Esophagus muscularis mucosa (tissue), 4 donors: ENCODE measurements at regions not wholly inside any gene's neighbourhood (a gene's known extent, or its start where the extent isn't known, plus 50 kb on each side); places are given as distances from the start of the nearest gene placed in this dataset.

Source experiments
- DNase-seq: peaks from one replicate; pipeline ENCODE4 v3.0.0-alpha.2; 2017; ENCODE audit errors: extremely low spot score
- H3K27ac ChIP-seq, 4 donors: fragments of 200-600 bp; sonication (generic); replicated peaks in 1 of 4; 1 replicate in 3 of 4; 2 replicates in 1 of 4; pipeline ENCODE4 v1.5.1; 2016 to 2019; ENCODE audit warnings: mild to moderate bottlenecking in 1 of 4
- H3K27me3 ChIP-seq, 4 donors: fragments of 200-600 bp; sonication (generic); one replicate each; pipeline versions ENCODE4 v1.5.1 to v1.6.0; 2016 to 2019
- H3K36me3 ChIP-seq, 4 donors: fragments of 200-600 bp; sonication (generic); one replicate each; pipeline ENCODE4 v1.5.1; 2016 to 2019
- H3K4me1 ChIP-seq, 4 donors: fragments of 200-600 bp; sonication (generic); one replicate each; pipeline ENCODE4 v1.5.1; 2016 to 2019
- H3K4me3 ChIP-seq, 4 donors: fragments of 200-600 bp; sonication (generic); 1 replicate in 2 of 4; 2 replicates in 2 of 4; pipeline ENCODE4 v1.5.1; 2016 to 2019; ENCODE audit warnings: mild to moderate bottlenecking in 4 of 4, moderate library complexity in 1 of 4
- H3K9me3 ChIP-seq, 4 donors: fragments of 200-600 bp; sonication (generic); 1 replicate in 3 of 4; 2 replicates in 1 of 4; pipeline ENCODE4 v1.5.1; 2016 to 2019
- EP300 ChIP-seq: sonication (generic); formaldehyde crosslinking; IDR thresholded peaks from one replicate; pipeline ENCODE4 v1.6.1; 2017; ENCODE audit warnings: antibody characterized with exemption
- POLR2A ChIP-seq: fragments of 450-650 bp; IDR thresholded peaks from one replicate; pipeline ENCODE4 v1.6.1; 2017; ENCODE audit warnings: antibody characterized with exemption, moderate library complexity, mild to moderate bottlenecking, low read depth
- POLR2AphosphoS5 ChIP-seq, 2 donors: sonication (generic); formaldehyde crosslinking; IDR thresholded peaks; one replicate each; pipeline ENCODE4 v1.6.1; 2017; ENCODE audit warnings: antibody characterized with exemption in 2 of 2
- WGBS: methylation state at CpG from one replicate; pipeline ENCODE4 v1.1.5; 2018; 5-methylcytosine and 5-hydroxymethylcytosine counted together
- intact Hi-C: fragments of 100-400 bp; cut with DNase I; formaldehyde crosslinking; loops from one replicate; pipeline ENCODE4 v1.15.1; 2023
- TF ChIP-seq, protein P1 (sequence below), 3 experiments: fragments of 200-600 bp in 2 of 3; fragments of 450-650 bp in 1 of 3; sonication (generic) in 2 of 3; IDR thresholded peaks; one replicate each; pipeline ENCODE4 v1.5.1; 2017 to 2019; ENCODE audit warnings: antibody characterized with exemption in 3 of 3, mild to moderate bottlenecking in 2 of 3, moderate library complexity in 1 of 3

DNA sequence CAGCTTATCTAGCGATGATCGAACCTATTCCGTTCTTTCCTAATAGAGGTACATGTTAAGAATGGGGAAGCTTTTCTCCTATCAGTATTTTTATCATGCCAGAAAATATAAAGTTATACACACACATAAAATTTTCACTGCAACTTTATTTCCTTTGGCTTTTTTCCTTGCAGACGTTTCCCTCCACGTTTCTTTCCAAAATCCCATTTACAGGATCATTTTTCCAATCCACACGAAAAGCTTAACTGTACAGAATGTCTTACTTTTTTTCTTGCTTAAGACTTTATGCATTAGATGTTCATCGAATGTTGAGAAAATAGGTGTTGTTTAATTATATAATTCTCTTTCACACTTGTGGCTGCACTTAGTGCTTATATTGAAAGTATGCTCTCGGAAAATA is 62.9 kb upstream of the HDGFL1 start:
- no peak for DNase-seq
- no peak for TF ChIP-seq POLR2AphosphoS5 (IDR thresholded peaks at IDR 0.05)
- no peak for TF ChIP-seq EP300
- TF ChIP-seq, protein P1, sequence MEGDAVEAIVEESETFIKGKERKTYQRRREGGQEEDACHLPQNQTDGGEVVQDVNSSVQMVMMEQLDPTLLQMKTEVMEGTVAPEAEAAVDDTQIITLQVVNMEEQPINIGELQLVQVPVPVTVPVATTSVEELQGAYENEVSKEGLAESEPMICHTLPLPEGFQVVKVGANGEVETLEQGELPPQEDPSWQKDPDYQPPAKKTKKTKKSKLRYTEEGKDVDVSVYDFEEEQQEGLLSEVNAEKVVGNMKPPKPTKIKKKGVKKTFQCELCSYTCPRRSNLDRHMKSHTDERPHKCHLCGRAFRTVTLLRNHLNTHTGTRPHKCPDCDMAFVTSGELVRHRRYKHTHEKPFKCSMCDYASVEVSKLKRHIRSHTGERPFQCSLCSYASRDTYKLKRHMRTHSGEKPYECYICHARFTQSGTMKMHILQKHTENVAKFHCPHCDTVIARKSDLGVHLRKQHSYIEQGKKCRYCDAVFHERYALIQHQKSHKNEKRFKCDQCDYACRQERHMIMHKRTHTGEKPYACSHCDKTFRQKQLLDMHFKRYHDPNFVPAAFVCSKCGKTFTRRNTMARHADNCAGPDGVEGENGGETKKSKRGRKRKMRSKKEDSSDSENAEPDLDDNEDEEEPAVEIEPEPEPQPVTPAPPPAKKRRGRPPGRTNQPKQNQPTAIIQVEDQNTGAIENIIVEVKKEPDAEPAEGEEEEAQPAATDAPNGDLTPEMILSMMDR (IDR thresholded peaks at IDR 0.05): no peak
- TF ChIP-seq POLR2A: no peak
- no peak overlapping the region for H3K4me3 ChIP-seq
- WGBS: 94% methylated on average over 8 of the region's 8 CpGs
- intact Hi-C loops: no loop called here
- no peaks in the 10 kb centered on the region for H3K9me3 ChIP-seq
- no peaks in the 10 kb centered on the region for H3K27me3 ChIP-seq
- H3K4me1 ChIP-seq: no peaks in the 10 kb centered on the region
- no peak overlapping the region for H3K27ac ChIP-seq
- no peaks in the 10 kb centered on the region for H3K36me3 ChIP-seq

DNA sequence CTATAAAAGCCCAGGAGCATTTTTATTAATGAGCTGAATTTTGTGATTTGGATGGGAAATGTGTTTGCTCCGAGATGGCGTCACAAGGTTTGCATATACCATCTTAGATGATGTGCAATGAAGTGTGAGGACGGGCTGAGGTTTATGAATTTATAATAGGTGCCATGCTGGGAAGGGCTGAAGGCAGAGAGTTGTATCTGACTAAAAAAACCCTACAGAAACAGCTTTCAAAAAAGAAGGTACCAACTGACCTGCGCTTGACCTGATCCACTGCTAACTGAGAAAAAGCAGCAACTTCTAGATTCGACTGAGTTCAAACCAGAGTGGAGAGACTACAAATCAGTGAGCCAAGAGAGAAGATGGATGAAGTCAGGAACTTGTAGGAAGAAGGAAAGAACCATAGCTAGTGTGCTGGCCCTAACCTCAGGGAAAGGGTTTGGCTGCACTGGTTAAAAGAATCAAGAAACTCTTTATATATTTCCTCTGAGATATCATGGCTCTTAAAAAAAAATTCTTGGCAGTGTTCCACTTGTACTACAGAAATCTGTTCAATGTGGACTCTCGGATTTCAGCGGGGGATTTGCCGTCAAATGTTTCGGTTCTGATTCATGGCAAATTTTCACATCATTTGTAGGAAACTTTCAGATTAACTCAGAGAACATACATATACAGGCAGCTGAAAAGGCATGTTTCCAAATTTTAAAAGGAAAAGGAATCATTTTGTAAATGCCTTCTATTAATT is 56.5 kb upstream of the HDGFL1 start:
- Histone ChIP-seq H3K9me3 (no peaks in the 10 kb centered on the region), H3K4me1 (no peaks in the 10 kb centered on the region), H3K36me3 (no peaks in the 10 kb centered on the region), H3K4me3 (no peak overlapping the region), H3K27me3 (no peaks in the 10 kb centered on the region), H3K27ac (no peak overlapping the region)
- intact Hi-C loops: no loop called here
- WGBS: 78% methylated on average over 9 of the region's 9 CpGs
- DNase-seq: no peak
- TF ChIP-seq, protein P1 (IDR thresholded peaks at IDR 0.05): no peak
- TF ChIP-seq EP300 (no peak), POLR2A (no peak), POLR2AphosphoS5 (IDR thresholded peaks at IDR 0.05) (no peak)

DNA sequence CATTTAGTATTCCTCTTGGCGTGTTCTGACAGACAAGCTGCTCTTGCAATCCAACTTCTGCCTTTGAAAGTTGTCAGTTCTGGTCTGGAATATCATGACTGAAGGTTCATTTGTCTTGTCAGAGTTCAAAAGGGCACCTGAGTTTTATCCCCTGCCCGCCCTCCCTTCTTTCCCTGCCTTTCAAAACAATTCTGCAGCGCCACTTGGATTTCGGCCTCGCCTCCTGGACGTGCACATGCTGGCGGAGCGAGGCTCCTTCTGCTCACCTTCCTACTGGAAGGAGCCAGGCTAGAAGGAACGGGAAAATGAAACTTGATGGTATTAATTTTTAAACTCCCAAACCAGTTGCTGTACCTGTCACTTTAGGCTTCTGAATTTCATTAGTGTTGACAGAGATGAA is 55.7 kb upstream of the HDGFL1 start:
- 98% methylated on average over 9 of the region's 9 CpGs for WGBS
- intact Hi-C loops: no loop called here
- Histone ChIP-seq H3K27ac (no peak overlapping the region), H3K4me1 (no peaks in the 10 kb centered on the region), H3K27me3 (no peaks in the 10 kb centered on the region), H3K36me3 (no peaks in the 10 kb centered on the region), H3K4me3 (no peak overlapping the region), H3K9me3 (no peaks in the 10 kb centered on the region)
- TF ChIP-seq, protein P1 (IDR thresholded peaks at IDR 0.05): no peak
- TF ChIP-seq POLR2A (no peak), EP300 (no peak), POLR2AphosphoS5 (IDR thresholded peaks at IDR 0.05) (no peak)
- no peak for DNase-seq

DNA sequence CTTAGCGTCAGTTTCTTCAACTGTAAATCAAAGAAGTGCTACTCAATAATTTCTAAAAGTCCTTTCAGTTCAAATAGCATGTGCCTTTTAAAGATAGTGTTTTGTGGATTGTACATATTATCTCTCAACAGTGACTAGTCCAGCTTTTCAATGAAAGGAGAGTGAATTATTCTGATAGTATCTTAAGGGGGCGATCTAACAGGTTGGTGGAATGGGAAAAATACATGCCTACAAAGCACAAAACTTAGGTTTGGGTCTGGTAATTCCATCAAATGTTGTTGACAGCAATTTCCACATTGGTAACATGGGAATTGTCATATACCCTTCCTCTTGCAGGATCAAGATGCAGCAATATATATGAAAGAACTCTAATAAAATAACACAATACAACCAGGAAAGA is 50.1 kb upstream of the HDGFL1 start:
- no peaks in the 10 kb centered on the region for H3K4me1 ChIP-seq
- no peak overlapping the region for H3K4me3 ChIP-seq
- DNase-seq: no peak
- H3K36me3 ChIP-seq: no peaks in the 10 kb centered on the region
- H3K9me3 ChIP-seq: no peaks in the 10 kb centered on the region
- H3K27me3 ChIP-seq: no peaks in the 10 kb centered on the region
- intact Hi-C loops: no loop called here
- TF ChIP-seq EP300 (no peak), POLR2A (no peak), POLR2AphosphoS5 (IDR thresholded peaks at IDR 0.05) (no peak)
- TF ChIP-seq, protein P1 (IDR thresholded peaks at IDR 0.05): no peak
- H3K27ac ChIP-seq: no peak overlapping the region
- WGBS: 93% methylated on average over 2 of the region's 2 CpGs
